ENCODE measurements at regions not wholly inside any gene's neighbourhood (a gene's known extent, or its start where the extent isn't known, plus 50 kb on each side); places are given as distances from the start of the nearest gene placed in this dataset.

- TF ChIP-seq CTCF (IDR thresholded peaks at IDR 0.05), result no peak
- no peak for TF ChIP-seq POLR2A (IDR thresholded peaks at IDR 0.05)
Measured at GRCh38 chrX:68988865-68989264, 160.0 kb downstream of the EFNB1 start.

Data from testis (tissue), 2 donors.